Hepatocyte (in vitro differentiated cells): ENCODE measurements at regions not wholly inside any gene's neighbourhood (a gene's known extent, or its start where the extent isn't known, plus 50 kb on each side); places are given as distances from the start of the nearest gene placed in this dataset.

Experiments
- CTCF ChIP-seq: fragments of 200-600 bp; sonication (generic); IDR thresholded peaks from 2 replicates; pipeline ENCODE4 v1.5.1; 2016; ENCODE audit warnings: antibody characterized with exemption, mild to moderate bottlenecking; ENCODE audit not compliant: poor library complexity
- EZH2 ChIP-seq: fragments of 200-600 bp; sonication (generic); IDR thresholded peaks from 2 replicates; pipeline ENCODE4 v1.6.1; 2016; ENCODE audit warnings: antibody characterized with exemption, mild to moderate bottlenecking, borderline replicate concordance

DNA sequence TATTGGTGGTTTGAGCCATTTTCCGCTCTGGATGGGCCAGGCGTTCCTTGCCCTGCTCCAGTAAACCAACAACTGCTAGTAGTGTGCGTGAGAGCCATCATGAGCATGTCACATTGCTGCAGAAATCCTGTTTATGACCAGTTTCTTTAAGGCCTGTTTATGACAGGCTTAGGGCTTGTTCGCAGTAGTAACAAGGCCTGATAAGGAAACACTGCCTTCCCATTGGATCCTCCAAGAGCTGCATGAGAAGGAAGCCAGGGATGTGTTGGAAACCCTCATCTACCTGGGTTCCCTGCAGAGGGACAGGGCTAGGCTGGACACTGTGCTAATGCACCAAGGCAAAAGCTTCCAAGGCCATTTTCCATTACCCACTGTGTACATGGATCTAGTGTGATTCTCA lies 153.9 kb downstream of the ZNF518B start:
- no peak for TF ChIP-seq CTCF
- no peak for TF ChIP-seq EZH2
